Adrenal gland (tissue), 9 donors: ENCODE measurements at regions not wholly inside any gene's neighbourhood (a gene's known extent, or its start where the extent isn't known, plus 50 kb on each side); places are given as distances from the start of the nearest gene placed in this dataset.
"Not testable (repeated sequence)": the region's sequence is repeated elsewhere in the genome, so short reads cannot be mapped to it uniquely, and the experiment has no call there.

Experiments used
- DNase-seq, 7 donors: peaks; one replicate each; pipeline ENCODE4 v3.0.0-alpha.2; 2019 to 2020
- H3K27ac ChIP-seq, 5 donors: fragments of 200-600 bp; sonication (generic) in 4 of 5; 1 replicate in 3 of 5; 2 replicates in 2 of 5; pipeline versions ENCODE4 v1.5.1 to v1.8.0; 2016 to 2020; ENCODE audit warnings: mild to moderate bottlenecking in 1 of 5
- H3K27me3 ChIP-seq: fragments of 200-600 bp; 2 replicates; pipeline ENCODE4 v1.8.0; 2021
- H3K36me3 ChIP-seq, 2 donors: fragments of 200-600 bp; replicated peaks in 1 of 2; 1 replicate in 1 of 2; 2 replicates in 1 of 2; pipeline versions ENCODE4 v1.5.1 to v1.8.0; 2018 to 2022
- H3K4me1 ChIP-seq, 2 donors: fragments of 200-600 bp; replicated peaks in 1 of 2; 1 replicate in 1 of 2; 2 replicates in 1 of 2; pipeline versions ENCODE4 v1.5.1 to v1.8.0; 2018 to 2021
- H3K4me3 ChIP-seq, 4 donors: fragments of 200-600 bp; sonication (generic) in 3 of 4; one replicate each; pipeline ENCODE4 v1.5.1; 2016 to 2018
- H3K9me3 ChIP-seq, 3 donors: fragments of 200-600 bp; sonication (generic) in 1 of 3; replicated peaks in 1 of 3; 1 replicate in 2 of 3; 2 replicates in 1 of 3; pipeline versions ENCODE4 v1.5.1 to v1.8.0; 2016 to 2021
- CTCF ChIP-seq, 6 experiments: fragments of 450-650 bp in 4 of 6; fragments of 200-600 bp in 2 of 6; sonication (generic) in 1 of 6; IDR thresholded peaks; 1 replicate in 5 of 6; 2 replicates in 1 of 6; pipeline versions ENCODE4 v1.5.1 to v1.8.0; 2016 to 2021; ENCODE audit warnings: antibody characterized with exemption in 6 of 6, mild to moderate bottlenecking in 2 of 6, moderate library complexity in 1 of 6
- POLR2A ChIP-seq, 2 donors: fragments of 450-650 bp; IDR thresholded peaks; one replicate each; pipeline ENCODE4 v1.6.1; 2017; ENCODE audit warnings: antibody characterized with exemption in 2 of 2, mild to moderate bottlenecking in 2 of 2, moderate library complexity in 1 of 2
- WGBS, 4 donors: extraction: QIAGEN DNeasy Blood & Tissue Kit in 2 of 4; methylation state at CpG; one replicate each; pipeline versions ENCODE4 v1.1.5 to v1.1.7; 2013 to 2017; 5-methylcytosine and 5-hydroxymethylcytosine counted together
- intact Hi-C, 2 donors: fragments of 100-400 bp; cut with DNase I; formaldehyde crosslinking; loops; one replicate each; pipeline versions ENCODE4 v1.14.1 to v1.15.0; 2022 to 2023
- donor health status: healthy with polysubstance abuse.
- donor health status: Bipolar disorder and iron deficiency.
- donor health status: DM: yes; HTN: yes; CAD: no.
- donor health status: DM: no; HTN: no; CAD: no.
- donor health status: DM: no; HTN: no; CAD: no.

DNA sequence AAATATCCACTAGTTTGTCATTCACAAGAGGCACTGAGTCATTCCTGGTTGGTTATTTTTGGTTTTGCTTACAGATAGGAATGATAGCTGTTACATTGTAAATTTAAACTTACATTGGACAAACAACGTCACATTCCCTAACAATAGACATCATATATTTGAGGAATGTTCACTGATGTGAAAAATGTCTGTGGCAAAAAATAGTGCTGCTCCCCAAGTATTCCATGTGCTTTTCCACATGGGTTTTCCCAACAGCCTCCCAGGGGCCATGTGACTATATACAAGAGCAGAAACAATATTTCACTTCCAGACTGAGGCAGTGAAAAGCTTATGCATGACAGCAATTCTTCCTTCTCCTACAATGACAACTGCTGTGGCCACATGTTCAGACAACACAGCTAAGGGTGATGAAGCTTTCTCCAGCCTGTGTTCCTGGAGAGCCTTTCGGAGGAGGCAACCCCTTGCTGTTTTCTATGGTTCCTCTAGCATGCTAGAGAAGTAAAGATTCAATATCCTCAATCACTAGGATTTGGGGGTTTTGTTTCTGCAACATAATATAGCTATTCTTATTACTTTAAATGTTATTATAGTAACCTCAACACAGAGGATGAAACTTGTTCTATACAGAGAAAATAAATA is 202.7 kb downstream of the PTH2R start:
- H3K27me3 ChIP-seq = no peaks in the 10 kb centered on the region
- TF ChIP-seq CTCF (IDR thresholded peaks at IDR 0.05) (no peak), POLR2A (IDR thresholded peaks at IDR 0.05) (no peak)
- no peaks in the 10 kb centered on the region for H3K4me1 ChIP-seq
- intact Hi-C loops = no loop called here
- WGBS, 4 donors = 70 to 83% (median 77%) methylated on average over 2 of the region's 2 CpGs
- H3K9me3 ChIP-seq = no peaks in the 10 kb centered on the region
- DNase-seq = no peak
- H3K4me3 ChIP-seq = no peak overlapping the region
- H3K27ac ChIP-seq = no peak overlapping the region
- H3K36me3 ChIP-seq = no peaks in the 10 kb centered on the region

DNA sequence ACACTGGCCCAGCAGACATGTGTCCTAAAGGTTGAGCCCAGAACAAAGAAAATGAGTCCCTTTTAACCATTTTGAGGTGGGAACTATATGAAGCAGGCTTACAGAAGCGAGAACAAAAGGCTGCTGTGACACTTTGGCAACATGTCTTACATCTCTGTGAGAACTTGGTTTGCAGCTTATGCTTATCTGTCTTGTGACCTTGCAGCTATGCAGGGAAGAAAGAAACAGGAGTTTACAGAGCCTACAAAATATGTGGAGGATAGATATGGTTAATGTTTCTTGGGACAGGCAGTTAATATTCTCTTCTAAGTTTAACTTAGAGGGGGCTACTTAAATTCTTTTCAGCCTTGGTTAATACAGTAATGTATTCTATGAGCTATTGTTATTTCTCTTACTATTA is 209.1 kb downstream of the PTH2R start:
- DNase-seq, H3K27me3 ChIP-seq, intact Hi-C loops, H3K36me3 ChIP-seq, H3K4me1 ChIP-seq, H3K4me3 ChIP-seq, H3K9me3 ChIP-seq, H3K27ac ChIP-seq: not testable (repeated sequence)
- 52 to 58% (median 53%) methylated on average over 1 of the region's 1 CpG for WGBS, 4 donors

- no peaks in the 10 kb centered on the region for H3K4me1 ChIP-seq
- no peak for TF ChIP-seq CTCF (IDR thresholded peaks at IDR 0.05)
- TF ChIP-seq POLR2A (IDR thresholded peaks at IDR 0.05) = no peak
- H3K27ac ChIP-seq = no peak overlapping the region
- no peaks in the 10 kb centered on the region for H3K9me3 ChIP-seq
- WGBS, 4 donors = 80 to 97% (median 89%) methylated on average over 4 of the region's 4 CpGs
- DNase-seq = no peak
- H3K27me3 ChIP-seq = no peaks in the 10 kb centered on the region
- intact Hi-C loops = no loop called here
- no peak overlapping the region for H3K4me3 ChIP-seq
- no peaks in the 10 kb centered on the region for H3K36me3 ChIP-seq
Measured at GRCh38 chr2:208618220-208618619, 211.6 kb downstream of the PTH2R start.

DNA sequence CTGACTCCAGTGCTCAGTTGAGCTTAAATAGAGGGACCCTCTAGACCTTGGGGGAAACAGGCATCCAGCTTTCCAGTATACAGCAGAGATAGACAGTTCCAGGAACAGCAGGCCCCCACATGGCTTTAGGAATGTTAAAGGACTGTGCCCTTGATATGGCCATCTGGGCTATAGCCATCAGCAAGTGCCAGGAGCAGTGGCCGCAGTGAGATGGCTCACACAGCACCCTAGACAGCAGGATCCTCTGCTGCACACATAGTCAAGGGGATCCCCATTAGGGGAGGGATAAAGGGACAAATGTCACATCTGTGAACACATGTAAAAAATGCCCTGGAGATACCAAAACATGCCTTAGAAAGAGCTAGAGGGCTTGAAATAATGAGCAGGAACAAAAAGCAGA is 213.4 kb downstream of the PTH2R start:
- H3K9me3 ChIP-seq = peaks cover 0 to 4% (median 0%) of the 10 kb centered on the region in 3 donors
- no peak for DNase-seq
- H3K27ac ChIP-seq = no peak overlapping the region
- H3K27me3 ChIP-seq = no peaks in the 10 kb centered on the region
- H3K36me3 ChIP-seq = no peaks in the 10 kb centered on the region
- H3K4me3 ChIP-seq = no peak overlapping the region
- intact Hi-C loops = no loop called here
- WGBS, 4 donors = 73 to 100% (median 93%) methylated on average over 1 of the region's 1 CpG
- H3K4me1 ChIP-seq = no peaks in the 10 kb centered on the region
- TF ChIP-seq CTCF (IDR thresholded peaks at IDR 0.05) (no peak), POLR2A (IDR thresholded peaks at IDR 0.05) (no peak)

DNA sequence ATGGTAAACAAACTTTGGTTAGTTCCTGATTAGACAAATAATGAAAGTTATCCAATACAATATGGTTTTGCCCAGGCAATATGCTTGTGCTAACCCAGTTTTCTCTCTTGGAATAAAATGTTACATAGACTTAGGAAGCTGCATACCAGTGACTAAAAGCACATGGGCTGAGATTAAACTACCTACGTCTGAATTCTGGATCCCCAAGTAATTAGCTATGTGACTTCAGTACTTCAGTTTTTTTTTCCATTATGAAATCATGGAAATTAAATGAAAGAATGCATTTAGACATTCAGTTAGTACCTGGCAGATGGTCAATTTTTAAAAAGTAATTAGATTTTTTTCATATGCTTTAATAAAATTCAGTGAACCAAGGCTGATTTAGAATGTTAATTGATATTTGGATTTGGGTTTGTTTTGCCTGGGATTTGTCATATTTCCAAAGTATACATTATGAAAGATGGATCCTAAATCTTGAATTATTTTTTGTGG is 213.9 kb downstream of the PTH2R start:
- H3K4me3 ChIP-seq = no peak overlapping the region
- intact Hi-C loops = no loop called here
- H3K27ac ChIP-seq = no peak overlapping the region
- WGBS, 4 donors = 53 to 74% (median 56%) methylated on average over 1 of the region's 1 CpG
- H3K36me3 ChIP-seq = no peaks in the 10 kb centered on the region
- TF ChIP-seq CTCF (IDR thresholded peaks at IDR 0.05) (no peak), POLR2A (IDR thresholded peaks at IDR 0.05) (no peak)
- peaks cover 0 to 4% (median 0%) of the 10 kb centered on the region in 3 donors for H3K9me3 ChIP-seq
- H3K4me1 ChIP-seq = no peaks in the 10 kb centered on the region
- no peaks in the 10 kb centered on the region for H3K27me3 ChIP-seq
- DNase-seq = no peak
